ENCODE measurements at regions not wholly inside any gene's neighbourhood (a gene's known extent, or its start where the extent isn't known, plus 50 kb on each side); places are given as distances from the start of the nearest gene placed in this dataset.

DNA sequence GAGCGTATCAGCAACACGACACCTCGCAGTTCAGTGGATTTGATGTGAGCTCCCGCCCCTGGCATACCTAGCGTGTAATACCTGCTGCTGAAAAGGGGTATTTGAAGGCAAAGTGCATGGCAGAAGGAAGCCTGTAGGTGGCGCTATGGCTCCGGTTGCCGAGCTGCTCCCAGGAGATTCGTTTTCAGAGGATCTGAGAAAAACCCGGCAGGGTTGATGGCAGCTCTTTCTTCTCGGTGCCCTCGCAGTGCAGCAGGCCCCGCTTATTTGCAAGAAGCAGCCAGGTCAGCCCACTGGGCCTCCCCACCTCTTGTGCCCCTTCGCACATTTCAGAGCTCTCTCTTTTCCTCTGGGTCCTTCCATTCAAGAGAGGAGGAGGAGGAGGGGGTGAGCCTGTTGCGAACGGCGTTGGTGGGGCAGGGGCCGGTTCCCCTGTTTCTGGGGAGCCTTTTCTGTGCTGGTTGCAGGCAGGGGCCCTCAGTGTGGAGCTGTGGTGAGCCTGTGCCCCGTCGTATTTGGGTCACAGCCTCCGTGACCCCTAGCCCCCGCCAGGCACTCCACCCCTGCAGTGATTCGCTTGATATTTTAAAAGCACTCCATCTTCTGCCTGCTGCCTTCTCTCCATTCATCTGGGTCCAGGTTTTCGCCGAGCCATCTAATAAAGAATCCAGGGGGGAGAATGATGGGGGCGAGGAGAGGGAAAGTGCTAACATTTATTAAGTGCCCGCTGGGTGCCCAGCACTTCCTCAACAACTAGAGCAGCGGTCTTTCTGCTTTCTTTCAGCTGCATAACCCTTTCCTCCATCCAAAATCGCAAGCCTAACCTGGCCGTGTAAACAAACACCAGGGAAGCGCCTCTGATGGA, 85.3 kb upstream of the SYT13 start:
- peak; percentile 39 for DNase-seq (ENCODE audit: low spot score)
- Mint-ChIP-seq H3K27ac (no peak overlapping the region), H3K27me3 (ENCODE audit: low read depth) (peaks cover 19% of the 10 kb centered on the region), H3K4me3 (ENCODE audit: low read depth) (no peak overlapping the region), H3K4me1 (ENCODE audit: low read depth) (peaks cover 8% of the 10 kb centered on the region), H3K36me3 (ENCODE audit: low read depth) (no peaks in the 10 kb centered on the region), H3K9me3 (no peaks in the 10 kb centered on the region)
- intact Hi-C loops (cut with micrococcal nuclease) = loop anchor here (1.0 to 2.0 kb wide), 2 partner anchors 284 to 401 kb away; no protein-coding TSS in a partner anchor

DNA sequence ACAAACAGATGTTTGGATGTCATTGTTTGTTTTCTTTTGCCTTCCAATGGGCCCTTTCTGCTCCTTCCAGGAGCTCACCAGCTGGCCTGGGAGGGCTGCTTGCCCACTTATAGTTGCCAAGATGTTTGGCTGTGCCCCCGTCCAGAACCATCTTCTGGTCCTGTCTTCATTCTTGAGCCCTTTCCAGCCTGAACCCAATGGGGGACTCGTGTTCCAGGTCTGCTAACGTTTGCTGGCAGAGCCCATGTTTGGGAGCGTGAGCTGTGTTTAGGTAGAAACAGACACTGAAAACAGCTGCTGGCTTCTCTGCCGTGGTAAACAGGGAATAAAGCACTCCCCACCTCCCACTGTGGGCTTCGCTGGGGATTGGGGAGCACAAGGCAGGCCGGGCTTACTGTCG, 83.2 kb upstream of the SYT13 start:
- peaks cover 27% of the 10 kb centered on the region for H3K27me3 Mint-ChIP-seq (ENCODE audit: low read depth)
- intact Hi-C loops (cut with micrococcal nuclease) = no loop called here
- H3K9me3 Mint-ChIP-seq = no peaks in the 10 kb centered on the region
- peaks cover 2% of the 10 kb centered on the region for H3K4me1 Mint-ChIP-seq (ENCODE audit: low read depth)
- DNase-seq (ENCODE audit: low spot score) = no peak
- H3K36me3 Mint-ChIP-seq (ENCODE audit: low read depth) = no peaks in the 10 kb centered on the region
- H3K27ac Mint-ChIP-seq = no peak overlapping the region
- H3K4me3 Mint-ChIP-seq (ENCODE audit: low read depth) = no peak overlapping the region

DNA sequence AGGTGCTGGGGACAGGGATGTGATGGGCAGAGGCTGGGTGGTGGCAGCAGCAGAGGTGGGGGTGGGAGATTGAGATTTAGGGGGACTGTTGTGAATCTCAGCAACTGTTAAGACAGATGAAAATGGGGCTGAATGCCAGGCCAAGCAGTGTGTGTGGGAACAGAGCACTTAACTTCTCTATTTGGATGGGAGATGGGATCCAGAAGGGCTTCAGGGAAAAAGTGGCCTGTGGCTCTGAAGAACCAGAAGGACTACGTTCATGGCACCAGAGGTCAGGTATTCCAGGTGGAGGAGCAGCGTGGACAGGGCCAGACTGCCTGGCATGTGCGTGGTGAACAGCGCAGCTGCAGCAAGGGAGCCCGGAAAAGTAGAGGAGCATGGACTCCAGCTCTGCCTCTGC, 82.6 kb upstream of the SYT13 start:
- Mint-ChIP-seq H3K4me3 (ENCODE audit: low read depth) (no peak overlapping the region), H3K36me3 (ENCODE audit: low read depth) (no peaks in the 10 kb centered on the region), H3K27ac (no peak overlapping the region), H3K27me3 (ENCODE audit: low read depth) (peaks cover 30% of the 10 kb centered on the region), H3K4me1 (ENCODE audit: low read depth) (peaks cover 2% of the 10 kb centered on the region), H3K9me3 (no peaks in the 10 kb centered on the region)
- intact Hi-C loops (cut with micrococcal nuclease) = no loop called here
- no peak for DNase-seq (ENCODE audit: low spot score)

DNA sequence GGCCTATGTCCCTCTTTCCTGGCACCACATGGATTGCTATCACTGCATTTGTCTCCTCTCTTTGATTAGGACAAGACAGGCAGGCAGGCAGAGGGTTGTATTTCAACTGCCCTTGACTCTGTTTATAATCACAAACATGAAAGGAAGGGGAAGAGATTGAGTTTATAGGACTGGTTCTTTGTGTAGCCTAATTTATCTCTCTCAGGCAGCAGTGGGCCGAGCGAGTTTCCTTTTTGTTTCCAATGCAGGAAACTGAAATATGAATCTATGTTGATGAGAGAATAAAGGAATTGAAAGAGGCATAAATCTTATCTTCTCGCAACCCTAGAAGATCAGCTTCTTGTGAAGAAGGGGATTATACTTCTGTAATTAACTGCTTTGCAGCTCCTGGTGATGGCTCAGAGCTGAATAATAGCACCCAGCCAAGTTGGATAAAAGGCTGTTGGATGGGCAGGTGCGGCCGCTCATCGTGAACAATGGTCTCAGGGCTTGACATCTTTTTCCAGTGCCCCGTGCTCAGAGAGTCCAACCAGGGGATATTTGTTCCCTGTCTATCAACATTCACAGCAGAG, 80.6 kb upstream of the SYT13 start:
- intact Hi-C loops (cut with micrococcal nuclease) = no loop called here
- no peak overlapping the region for H3K27ac Mint-ChIP-seq
- H3K4me1 Mint-ChIP-seq (ENCODE audit: low read depth) = peaks cover 2% of the 10 kb centered on the region
- peaks cover 38% of the 10 kb centered on the region for H3K27me3 Mint-ChIP-seq (ENCODE audit: low read depth)
- no peak for DNase-seq (ENCODE audit: low spot score)
- no peak overlapping the region for H3K4me3 Mint-ChIP-seq (ENCODE audit: low read depth)
- H3K36me3 Mint-ChIP-seq (ENCODE audit: low read depth) = no peaks in the 10 kb centered on the region
- no peaks in the 10 kb centered on the region for H3K9me3 Mint-ChIP-seq

DNA sequence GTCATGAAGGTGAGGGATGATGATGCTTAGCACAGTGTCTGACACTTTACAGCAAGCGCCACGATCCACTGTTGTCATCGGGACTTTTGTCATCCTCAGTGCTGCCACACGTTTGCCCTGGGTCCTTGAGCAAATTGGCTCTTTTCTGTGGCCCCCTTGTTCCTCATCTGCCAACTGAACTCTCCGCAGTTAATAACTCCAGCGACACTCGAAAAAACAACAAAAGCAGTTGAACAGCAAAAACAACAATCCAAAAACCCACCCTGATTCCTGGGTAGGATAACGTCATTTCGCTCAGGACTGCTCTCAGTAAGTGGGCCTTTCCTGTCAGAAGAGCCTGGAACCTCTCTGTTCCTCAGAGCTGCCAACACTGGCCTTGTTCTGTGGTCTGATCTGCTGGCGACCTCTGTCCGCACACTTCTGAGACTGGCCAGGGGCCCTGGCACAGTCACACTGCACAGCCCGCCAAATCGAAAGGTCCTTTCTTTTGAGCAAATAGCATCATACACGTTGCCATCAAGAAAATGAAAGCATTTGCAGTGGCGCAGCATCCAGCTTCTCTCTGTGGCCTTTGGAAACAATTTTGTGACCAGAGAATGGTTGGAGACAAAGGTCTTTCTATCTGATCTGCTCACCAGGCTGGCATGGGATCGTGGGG, 79.9 kb upstream of the SYT13 start:
- peaks cover 38% of the 10 kb centered on the region for H3K27me3 Mint-ChIP-seq (ENCODE audit: low read depth)
- no peak overlapping the region for H3K4me3 Mint-ChIP-seq (ENCODE audit: low read depth)
- no peak for DNase-seq (ENCODE audit: low spot score)
- intact Hi-C loops (cut with micrococcal nuclease) = no loop called here
- no peaks in the 10 kb centered on the region for H3K9me3 Mint-ChIP-seq
- no peaks in the 10 kb centered on the region for H3K36me3 Mint-ChIP-seq (ENCODE audit: low read depth)
- no peak overlapping the region for H3K27ac Mint-ChIP-seq
- H3K4me1 Mint-ChIP-seq (ENCODE audit: low read depth) = peaks cover 2% of the 10 kb centered on the region

DNA sequence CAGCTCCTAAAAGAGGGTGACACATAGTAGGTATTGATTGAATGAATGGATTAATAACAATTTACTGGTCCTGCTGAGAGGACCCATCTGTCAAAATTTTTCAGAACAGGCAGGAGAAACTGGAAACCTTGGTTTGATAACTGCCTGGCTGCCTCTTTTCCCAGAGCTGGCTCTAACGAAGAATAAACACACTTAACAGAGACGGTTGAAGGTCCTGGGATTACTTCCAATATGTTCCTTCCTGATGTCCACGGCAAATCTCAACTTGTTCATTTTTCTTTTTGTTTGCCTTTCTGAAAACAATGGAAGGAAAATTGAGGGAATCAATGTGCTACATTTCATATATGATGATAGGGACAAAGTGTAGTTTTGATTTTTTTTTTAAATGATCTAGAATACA, 76.5 kb upstream of the SYT13 start:
- no peak for DNase-seq (ENCODE audit: low spot score)
- H3K27me3 Mint-ChIP-seq (ENCODE audit: low read depth) = peaks cover 51% of the 10 kb centered on the region
- no peak overlapping the region for H3K27ac Mint-ChIP-seq
- intact Hi-C loops (cut with micrococcal nuclease) = no loop called here
- H3K36me3 Mint-ChIP-seq (ENCODE audit: low read depth) = no peaks in the 10 kb centered on the region
- no peaks in the 10 kb centered on the region for H3K9me3 Mint-ChIP-seq
- no peak overlapping the region for H3K4me3 Mint-ChIP-seq (ENCODE audit: low read depth)
- H3K4me1 Mint-ChIP-seq (ENCODE audit: low read depth) = no peaks in the 10 kb centered on the region

DNA sequence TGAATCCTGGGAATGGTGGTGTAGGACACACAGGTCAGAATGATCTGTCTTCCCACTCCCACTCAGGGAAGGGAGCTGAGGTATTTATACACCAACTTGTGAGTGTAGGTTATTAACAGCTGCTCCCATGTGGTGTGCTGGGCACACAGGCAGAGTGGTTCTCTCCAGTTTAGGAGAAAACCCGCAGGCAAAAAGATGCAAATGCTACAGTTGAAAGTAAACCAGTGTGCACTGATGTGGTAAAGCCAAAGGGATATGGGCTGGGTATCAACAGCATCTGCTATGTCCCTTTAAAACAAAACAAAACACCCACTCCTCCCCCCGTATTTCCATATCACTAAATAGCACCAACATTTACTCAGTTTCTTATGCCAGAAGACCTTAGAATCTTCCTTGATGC, 75.4 kb upstream of the SYT13 start:
- Mint-ChIP-seq H3K4me3 (ENCODE audit: low read depth) (no peak overlapping the region), H3K27ac (no peak overlapping the region), H3K36me3 (ENCODE audit: low read depth) (no peaks in the 10 kb centered on the region), H3K9me3 (no peaks in the 10 kb centered on the region), H3K27me3 (ENCODE audit: low read depth) (peaks cover 59% of the 10 kb centered on the region), H3K4me1 (ENCODE audit: low read depth) (no peaks in the 10 kb centered on the region)
- intact Hi-C loops (cut with micrococcal nuclease) = no loop called here
- no peak for DNase-seq (ENCODE audit: low spot score)

DNA sequence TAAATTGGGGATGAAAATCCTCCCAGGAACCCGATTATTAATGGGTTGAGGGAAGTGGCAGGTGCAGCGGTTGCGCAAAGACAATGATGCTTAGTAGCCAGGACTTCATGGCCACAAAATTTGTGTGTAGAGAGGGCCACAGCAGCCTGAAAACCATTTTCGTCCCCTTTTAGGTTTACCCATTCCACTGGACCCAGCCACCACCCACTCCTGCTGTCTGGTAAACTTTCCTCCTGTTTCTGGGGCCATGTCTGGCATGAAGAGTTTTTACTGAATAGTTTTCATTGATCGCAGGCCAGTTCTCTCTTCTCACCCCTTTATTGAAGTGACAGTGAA, 69.5 kb upstream of the SYT13 start:
- Mint-ChIP-seq H3K9me3 (peaks cover 13% of the 10 kb centered on the region), H3K4me3 (ENCODE audit: low read depth) (peak overlapping the region; percentile 74), H3K36me3 (ENCODE audit: low read depth) (peaks cover 4% of the 10 kb centered on the region), H3K27ac (no peak overlapping the region), H3K27me3 (ENCODE audit: low read depth) (peaks cover 38% of the 10 kb centered on the region), H3K4me1 (ENCODE audit: low read depth) (peaks cover 9% of the 10 kb centered on the region)
- DNase-seq (ENCODE audit: low spot score) = no peak
- intact Hi-C loops (cut with micrococcal nuclease) = no loop called here

DNA sequence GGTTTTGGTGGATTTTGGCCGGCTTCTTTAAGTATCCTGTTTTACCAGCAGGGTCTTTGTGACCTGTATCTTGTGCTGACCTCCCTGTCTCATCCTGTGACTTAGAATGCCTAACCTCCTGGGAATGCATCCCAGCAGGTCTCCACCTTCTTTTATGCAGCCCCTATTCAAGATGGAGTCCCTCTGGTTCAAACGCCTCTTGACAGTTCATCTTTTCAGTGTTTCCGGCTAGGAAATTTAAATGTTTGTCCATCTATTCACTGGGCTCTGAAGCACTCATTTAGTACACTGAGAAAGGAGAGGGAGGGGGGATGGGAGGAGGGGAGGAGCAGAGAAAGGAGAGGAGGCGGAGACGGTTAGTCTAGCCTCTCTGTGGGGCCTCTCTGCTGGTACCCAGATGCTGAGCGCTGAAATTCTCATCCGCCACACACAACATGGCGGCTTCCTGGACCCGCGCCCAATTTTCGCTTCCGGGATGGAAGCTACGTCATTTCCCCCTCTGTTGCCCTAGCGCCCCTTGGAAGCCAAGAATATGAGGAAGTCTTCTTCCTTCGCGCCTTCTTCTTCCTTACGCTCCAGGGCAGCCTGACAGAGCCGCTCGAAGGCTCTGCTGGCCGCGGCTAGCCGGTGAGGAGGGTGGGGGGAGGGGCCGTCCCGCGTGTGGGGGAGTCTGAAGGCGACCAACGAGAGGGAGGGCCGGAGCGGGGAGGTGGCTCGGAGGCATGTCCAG, 69.0 kb upstream of the SYT13 start:
- Mint-ChIP-seq H3K27me3 (ENCODE audit: low read depth) (peaks cover 38% of the 10 kb centered on the region), H3K27ac (peak overlapping the region; percentile 64), H3K9me3 (peaks cover 13% of the 10 kb centered on the region), H3K36me3 (ENCODE audit: low read depth) (peaks cover 4% of the 10 kb centered on the region), H3K4me3 (ENCODE audit: low read depth) (peak overlapping the region; percentile 74), H3K4me1 (ENCODE audit: low read depth) (peaks cover 10% of the 10 kb centered on the region)
- intact Hi-C loops (cut with micrococcal nuclease) = no loop called here
- DNase-seq (ENCODE audit: low spot score) = peak; percentile 78

DNA sequence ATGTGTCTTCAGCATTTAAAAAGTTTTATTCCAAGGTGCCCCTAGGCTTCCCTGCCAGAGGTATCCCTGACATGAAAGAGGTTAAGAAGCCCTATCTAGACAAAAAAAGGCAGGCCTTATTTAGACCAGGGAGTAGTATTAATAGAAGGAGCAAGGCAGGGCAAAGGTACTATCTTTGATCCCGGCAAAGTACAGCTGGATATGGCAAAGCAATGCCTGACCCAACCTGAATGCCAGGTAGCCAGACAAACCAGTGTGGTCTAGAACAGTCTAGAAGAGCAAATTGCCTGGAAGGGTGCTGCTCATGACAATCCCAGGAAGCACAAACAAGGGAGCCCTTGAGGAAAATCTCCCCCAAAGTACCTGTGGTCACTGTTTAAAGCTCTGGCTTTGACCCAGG, 62.6 kb upstream of the SYT13 start:
- no peak for DNase-seq (ENCODE audit: low spot score)
- intact Hi-C loops (cut with micrococcal nuclease) = no loop called here
- Mint-ChIP-seq H3K36me3 (ENCODE audit: low read depth) (no peaks in the 10 kb centered on the region), H3K4me3 (ENCODE audit: low read depth) (no peak overlapping the region), H3K4me1 (ENCODE audit: low read depth) (peaks cover 4% of the 10 kb centered on the region), H3K27me3 (ENCODE audit: low read depth) (peaks cover 52% of the 10 kb centered on the region), H3K27ac (no peak overlapping the region), H3K9me3 (peaks cover under 1% of the 10 kb centered on the region)

DNA sequence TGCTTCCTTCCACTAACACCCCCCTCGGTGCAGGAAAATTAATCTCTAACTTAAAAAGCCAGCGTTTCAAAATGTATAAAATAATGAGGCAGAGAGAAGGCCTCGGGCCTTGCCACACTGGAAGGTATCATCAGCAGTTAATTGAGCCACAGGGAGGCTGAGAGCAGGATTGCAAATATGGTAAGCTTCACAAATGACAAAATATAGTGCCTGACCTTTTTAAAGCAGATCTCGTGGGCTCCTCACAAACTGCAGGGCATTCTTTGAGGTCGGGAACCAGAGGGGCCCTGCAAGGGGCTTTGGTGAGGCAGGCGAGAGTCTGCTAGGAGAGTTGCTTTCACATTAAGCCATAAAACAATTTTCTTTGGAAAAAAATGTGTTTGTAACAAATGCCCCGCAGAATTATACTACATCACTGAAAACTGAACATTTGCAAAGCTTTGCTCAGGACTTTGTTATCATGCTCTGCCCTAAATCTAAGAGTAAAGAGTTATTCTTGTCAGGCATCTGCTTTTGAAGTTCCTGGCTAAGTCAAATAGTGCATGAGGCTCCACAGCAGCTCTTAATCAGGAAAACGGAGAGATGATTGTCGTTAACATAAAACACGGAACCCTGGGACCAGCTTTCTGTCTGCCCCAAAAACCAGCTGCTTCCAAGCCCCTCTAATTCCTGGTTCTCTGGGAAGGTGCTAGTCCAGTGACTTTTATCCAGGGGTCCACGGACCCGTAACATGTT, 61.4 kb upstream of the SYT13 start:
- Mint-ChIP-seq H3K4me3 (ENCODE audit: low read depth) (no peak overlapping the region), H3K9me3 (no peaks in the 10 kb centered on the region), H3K4me1 (ENCODE audit: low read depth) (peaks cover 4% of the 10 kb centered on the region), H3K27me3 (ENCODE audit: low read depth) (peaks cover 56% of the 10 kb centered on the region), H3K27ac (no peak overlapping the region), H3K36me3 (ENCODE audit: low read depth) (no peaks in the 10 kb centered on the region)
- intact Hi-C loops (cut with micrococcal nuclease) = no loop called here
- DNase-seq (ENCODE audit: low spot score) = no peak

DNA sequence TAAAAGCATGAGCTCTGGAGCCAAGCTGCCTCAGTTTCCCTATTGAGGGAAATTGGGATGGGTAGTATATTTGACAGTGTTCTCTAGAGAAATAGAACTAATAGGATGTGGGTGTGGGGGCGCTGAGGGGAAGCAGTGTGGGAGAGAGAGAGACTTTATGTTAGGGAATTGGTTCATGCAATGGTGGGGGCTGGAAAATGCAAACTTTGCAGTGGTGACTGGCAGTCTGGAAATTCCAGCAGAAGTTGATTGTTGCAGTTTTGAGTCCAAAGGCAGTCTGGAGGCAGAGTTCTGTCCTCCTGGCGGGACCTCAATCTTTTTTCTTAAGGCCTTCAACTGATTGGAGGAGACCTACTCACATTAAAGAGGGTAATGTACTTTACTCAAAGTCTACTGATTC, 59.4 kb upstream of the SYT13 start:
- H3K36me3 Mint-ChIP-seq (ENCODE audit: low read depth) = no peaks in the 10 kb centered on the region
- no peak overlapping the region for H3K4me3 Mint-ChIP-seq (ENCODE audit: low read depth)
- no peaks in the 10 kb centered on the region for H3K4me1 Mint-ChIP-seq (ENCODE audit: low read depth)
- no peak overlapping the region for H3K27ac Mint-ChIP-seq
- peaks cover 47% of the 10 kb centered on the region for H3K27me3 Mint-ChIP-seq (ENCODE audit: low read depth)
- DNase-seq (ENCODE audit: low spot score) = no peak
- no peaks in the 10 kb centered on the region for H3K9me3 Mint-ChIP-seq
- intact Hi-C loops (cut with micrococcal nuclease) = no loop called here

All from activated T-helper 2 cell treated with anti-CD3 and anti-CD28 coated beads, Interferon-gamma antibody, Interleukin-2, Interleukin-4, amounts not matched to agents 10 μg/mL and 5 μg/mL and 100 μg/mL, durations not matched to agents 14 hours and 24 hours and 36 hours (primary cell).